MM.1S (cell line): ENCODE measurements at regions not wholly inside any gene's neighbourhood (a gene's known extent, or its start where the extent isn't known, plus 50 kb on each side); places are given as distances from the start of the nearest gene placed in this dataset.

ENCODE experiments used
- DNase-seq: peaks from one replicate; pipeline ENCODE4 v3.0.0-alpha.2; 2015
- H2AFZ ChIP-seq: fragments of 300-600 bp; sonication (generic); 2 replicates; pipeline ENCODE4 v1.6.0; 2016; ENCODE audit warnings: antibody characterized with exemption, low read length
- H3F3A ChIP-seq: fragments of 300-600 bp; sonication (generic); 2 replicates; pipeline ENCODE4 v1.6.1; 2016; ENCODE audit warnings: mild to moderate bottlenecking, antibody characterized with exemption, low read length, moderate library complexity, mixed read lengths; ENCODE audit not compliant: insufficient read depth
- H3K27ac ChIP-seq: fragments of 300-600 bp; sonication (generic); 2 replicates; pipeline ENCODE4 v1.5.1; 2016; ENCODE audit warnings: mild to moderate bottlenecking, low read length
- H3K27me3 ChIP-seq: fragments of 300-600 bp; sonication (generic); replicated peaks from 2 replicates; pipeline ENCODE4 v1.6.0; 2016; ENCODE audit warnings: low read length; ENCODE audit not compliant: insufficient read depth
- H3K36me3 ChIP-seq: fragments of 300-600 bp; sonication (generic); replicated peaks from 2 replicates; pipeline ENCODE4 v1.6.1; 2016; ENCODE audit warnings: mild to moderate bottlenecking, low read length, mixed read lengths; ENCODE audit not compliant: insufficient read depth
- H3K4me1 ChIP-seq: fragments of 300-600 bp; sonication (generic); 2 replicates; pipeline ENCODE4 v1.6.1; 2016; ENCODE audit warnings: low read length, mixed read lengths
- H3K4me2 ChIP-seq: fragments of 300-600 bp; sonication (generic); 2 replicates; pipeline ENCODE4 v1.6.0; 2016; ENCODE audit warnings: low read depth, low read length
- H3K4me3 ChIP-seq: fragments of 300-600 bp; sonication (generic); 2 replicates; pipeline ENCODE4 v1.5.1; 2016; ENCODE audit warnings: low read length, mixed read lengths
- H3K79me2 ChIP-seq: fragments of 300-600 bp; sonication (generic); 2 replicates; pipeline ENCODE4 v1.6.1; 2016; ENCODE audit warnings: mixed run types, low read length, mixed read lengths
- H3K9ac ChIP-seq: fragments of 300-600 bp; sonication (generic); 2 replicates; pipeline ENCODE4 v1.6.1; 2016; ENCODE audit warnings: low read length, mixed read lengths
- H3K9me2 ChIP-seq: fragments of 300-600 bp; sonication (generic); replicated peaks from 2 replicates; pipeline ENCODE4 v1.6.1; 2016; ENCODE audit warnings: mild to moderate bottlenecking, low read length, mixed read lengths; ENCODE audit not compliant: insufficient read depth
- H3K9me3 ChIP-seq: fragments of 300-600 bp; sonication (generic); replicated peaks from 2 replicates; pipeline ENCODE4 v1.6.1; 2016; ENCODE audit warnings: mild to moderate bottlenecking, low read length, mixed read lengths; ENCODE audit not compliant: insufficient read depth
- H4K20me1 ChIP-seq: fragments of 300-600 bp; sonication (generic); 2 replicates; pipeline ENCODE4 v1.6.1; 2016; ENCODE audit warnings: mild to moderate bottlenecking, low read length, moderate library complexity, mixed read lengths; ENCODE audit not compliant: insufficient read depth
- CTCF ChIP-seq: fragments of 300-600 bp; sonication (generic); IDR thresholded peaks from 2 replicates; pipeline ENCODE4 v1.5.1; 2016; ENCODE audit warnings: antibody characterized with exemption, low read length, mixed read lengths
- EZH2 ChIP-seq: fragments of 300-600 bp; sonication (generic); optimal IDR thresholded peaks from 2 replicates; pipeline ENCODE3; 2017; ENCODE audit warnings: low read depth, mild to moderate bottlenecking, antibody characterized with exemption, low read length, mixed read lengths
- EZH2phosphoT487 ChIP-seq: fragments of 300-600 bp; sonication (generic); IDR thresholded peaks from 2 replicates; pipeline ENCODE4 v1.6.1; 2018; ENCODE audit warnings: antibody characterized with exemption, low read length

- no peak for DNase-seq
- Histone ChIP-seq H3K36me3 (no peaks in the 10 kb centered on the region), H3K27me3 (no peaks in the 10 kb centered on the region), H3K9me2 (no peaks in the 10 kb centered on the region), H3K9me3 (no peaks in the 10 kb centered on the region), H3K4me2 (no peak overlapping the region), H3K79me2 (no peaks in the 10 kb centered on the region), H3K9ac (no peak overlapping the region), H3K4me3 (no peak overlapping the region), H4K20me1 (no peaks in the 10 kb centered on the region), H3K27ac (no peak overlapping the region), H3K4me1 (no peaks in the 10 kb centered on the region), H2AFZ (no peak overlapping the region), H3F3A (no peaks in the 10 kb centered on the region)
- no peak for TF ChIP-seq CTCF
- no peak for TF ChIP-seq EZH2
- TF ChIP-seq EZH2phosphoT487: no peak
Measured at GRCh38 chr3:109656225-109656624, 318.9 kb upstream of the DPPA4 start.

- Histone ChIP-seq H3K9me3 (no peaks in the 10 kb centered on the region), H3K36me3 (no peaks in the 10 kb centered on the region), H3K9me2 (no peaks in the 10 kb centered on the region)
Measured at GRCh38 chr3:109678600-109678999, 341.3 kb upstream of the DPPA4 start.

GRCh38 chr3:109679664-109680063, 342.3 kb upstream of the DPPA4 start:
- H2AFZ ChIP-seq: no peak overlapping the region
- no peaks in the 10 kb centered on the region for H3K79me2 ChIP-seq
- no peaks in the 10 kb centered on the region for H3K9me2 ChIP-seq
- no peak overlapping the region for H3K4me3 ChIP-seq
- H3K4me1 ChIP-seq: no peaks in the 10 kb centered on the region
- no peak overlapping the region for H3K27ac ChIP-seq
- H3K9ac ChIP-seq: no peak overlapping the region
- H3K9me3 ChIP-seq: no peaks in the 10 kb centered on the region
- no peak for TF ChIP-seq EZH2phosphoT487
- no peak for TF ChIP-seq CTCF
- no peak for TF ChIP-seq EZH2
- H3K27me3 ChIP-seq: no peaks in the 10 kb centered on the region
- H3F3A ChIP-seq: no peaks in the 10 kb centered on the region
- no peak overlapping the region for H3K4me2 ChIP-seq
- DNase-seq: no peak
- no peaks in the 10 kb centered on the region for H4K20me1 ChIP-seq
- H3K36me3 ChIP-seq: no peaks in the 10 kb centered on the region

More at GRCh38 chr3:109678600-109678999, 341.3 kb upstream of the DPPA4 start:
- H3F3A ChIP-seq: no peaks in the 10 kb centered on the region
- no peak overlapping the region for H3K4me2 ChIP-seq
- TF ChIP-seq EZH2: no peak
- TF ChIP-seq EZH2phosphoT487: no peak
- TF ChIP-seq CTCF: no peak
- no peak overlapping the region for H3K4me3 ChIP-seq
- H3K4me1 ChIP-seq: no peaks in the 10 kb centered on the region
- H3K79me2 ChIP-seq: no peaks in the 10 kb centered on the region
- no peak overlapping the region for H3K9ac ChIP-seq
- H3K27me3 ChIP-seq: no peaks in the 10 kb centered on the region
- no peak overlapping the region for H3K27ac ChIP-seq
- DNase-seq: no peak
- no peak overlapping the region for H2AFZ ChIP-seq
- no peaks in the 10 kb centered on the region for H4K20me1 ChIP-seq
